ENCODE measurements at regions not wholly inside any gene's neighbourhood (a gene's known extent, or its start where the extent isn't known, plus 50 kb on each side); places are given as distances from the start of the nearest gene placed in this dataset.
"Not testable (repeated sequence)": the region's sequence is repeated elsewhere in the genome, so short reads cannot be mapped to it uniquely, and the experiment has no call there.

- not testable (repeated sequence) for DNase-seq (ENCODE audit: low spot score)
Measured at GRCh38 chr4:32716090-32716620, 1996.0 kb downstream of the PCDH7 start.

GRCh38 chr4:32735856-32736590, 2015.9 kb downstream of the PCDH7 start:
- no peak for DNase-seq (ENCODE audit: low spot score)

- no peak for DNase-seq (ENCODE audit: low spot score)
Measured at GRCh38 chr4:32744211-32744610, 2024.0 kb downstream of the PCDH7 start.

GRCh38 chr4:32745351-32745750, 2025.2 kb downstream of the PCDH7 start:
- DNase-seq (ENCODE audit: low spot score), result no peak

- DNase-seq (ENCODE audit: low spot score), result no peak
Measured at GRCh38 chr4:32748061-32748460, 2027.9 kb downstream of the PCDH7 start.

- no peak for DNase-seq (ENCODE audit: low spot score)
Measured at GRCh38 chr4:32748498-32748897, 2028.3 kb downstream of the PCDH7 start.

- no peak for DNase-seq (ENCODE audit: low spot score)
Measured at GRCh38 chr4:32752962-32753361, 2032.8 kb downstream of the PCDH7 start.

- DNase-seq (ENCODE audit: low spot score), result no peak
Measured at GRCh38 chr4:32768664-32769389, 2048.7 kb downstream of the PCDH7 start.

GRCh38 chr4:32771491-32771890, 2051.3 kb downstream of the PCDH7 start:
- no peak for DNase-seq (ENCODE audit: low spot score)

- DNase-seq (ENCODE audit: low spot score), result no peak
Measured at GRCh38 chr4:32775049-32775448, 2054.9 kb downstream of the PCDH7 start.

- no peak for DNase-seq (ENCODE audit: low spot score)
Measured at GRCh38 chr4:32776435-32777203, 2056.4 kb downstream of the PCDH7 start.

GRCh38 chr4:32778025-32778424, 2057.9 kb downstream of the PCDH7 start:
- no peak for DNase-seq (ENCODE audit: low spot score)

GRCh38 chr4:32778938-32779337, 2058.8 kb downstream of the PCDH7 start:
- no peak for DNase-seq (ENCODE audit: low spot score)

GRCh38 chr4:32789026-32789608, 2068.9 kb downstream of the PCDH7 start:
- no peak for DNase-seq (ENCODE audit: low spot score)

GRCh38 chr4:32790803-32791202, 2070.6 kb downstream of the PCDH7 start:
- DNase-seq (ENCODE audit: low spot score), result no peak

- DNase-seq (ENCODE audit: low spot score), result no peak
Measured at GRCh38 chr4:32798471-32799159, 2078.4 kb downstream of the PCDH7 start.

GRCh38 chr4:32824336-32824735, 2104.2 kb downstream of the PCDH7 start:
- DNase-seq (ENCODE audit: low spot score), result no peak

- DNase-seq (ENCODE audit: low spot score), result no peak
Measured at GRCh38 chr4:32826169-32826568, 2106.0 kb downstream of the PCDH7 start.

GRCh38 chr4:32830160-32830559, 2110.0 kb downstream of the PCDH7 start:
- no peak for DNase-seq (ENCODE audit: low spot score)

- no peak for DNase-seq (ENCODE audit: low spot score)
Measured at GRCh38 chr4:32831104-32831503, 2110.9 kb downstream of the PCDH7 start.

- no peak for DNase-seq (ENCODE audit: low spot score)
Measured at GRCh38 chr4:32840461-32841189, 2120.5 kb downstream of the PCDH7 start.
